Panc1 (cell line): ENCODE measurements at regions not wholly inside any gene's neighbourhood (a gene's known extent, or its start where the extent isn't known, plus 50 kb on each side); places are given as distances from the start of the nearest gene placed in this dataset.

Experiments
- CTCF ChIP-seq: fragments of 450-650 bp; IDR thresholded peaks from 2 replicates; pipeline ENCODE4 v1.5.1; 2017; ENCODE audit warnings: mild to moderate bottlenecking
- POLR2AphosphoS5 ChIP-seq: IDR thresholded peaks from 2 replicates; pipeline ENCODE4 v1.6.1; 2012; ENCODE audit warnings: mild to moderate bottlenecking, low read depth, low read length, moderate library complexity
- REST ChIP-seq, 2 experiments: IDR thresholded peaks; 2 replicates each; pipeline ENCODE4 v1.6.1; 2011 to 2012; ENCODE audit warnings: low read depth in 2 of 2, control low read depth in 1 of 2, low read length in 1 of 2, mild to moderate bottlenecking in 1 of 2, moderate library complexity in 1 of 2; ENCODE audit not compliant: insufficient read depth in 1 of 2
- SIN3A ChIP-seq: IDR thresholded peaks from 2 replicates; pipeline ENCODE4 v1.6.1; 2012; ENCODE audit warnings: low read depth, mild to moderate bottlenecking, low read length, moderate library complexity, borderline replicate concordance; ENCODE audit not compliant: insufficient read depth
- TCF7L2 ChIP-seq: IDR thresholded peaks from 2 replicates; pipeline ENCODE4 v1.6.1; 2011; ENCODE audit warnings: mild to moderate bottlenecking, low read depth, low read length, inconsistent platforms

GRCh38 chr10:36885746-36886145 is 239.7 kb upstream of the ANKRD30A start:
- TF ChIP-seq CTCF, result no peak
- TF ChIP-seq POLR2AphosphoS5, result no peak
- TF ChIP-seq SIN3A, result no peak
- no peak for TF ChIP-seq REST (IDR thresholded peaks at IDR 0.05; ENCODE audit: insufficient read depth in 1 of 2, low read depth in 2 of 2, low read length in 1 of 2)
- TF ChIP-seq TCF7L2, result no peak
